ENCODE measurements at regions not wholly inside any gene's neighbourhood (a gene's known extent, or its start where the extent isn't known, plus 50 kb on each side); places are given as distances from the start of the nearest gene placed in this dataset.

GRCh38 chr7:36036590-36036989 lies 116.5 kb upstream of the EEPD1 start:
- Histone ChIP-seq H3K27me3 (no peaks in the 10 kb centered on the region), H3K4me1 (peaks cover 32 to 46% (median 41%) of the 10 kb centered on the region in 4 donors), H3K4me3 (no peak overlapping the region), H3K9me3 (no peaks in the 10 kb centered on the region), H3K27ac (peak overlapping the region; percentile 49 to 93 (median 77)), H3K36me3 (no peaks in the 10 kb centered on the region)
- 54 to 62% methylated on average over 4 of the region's 4 CpGs for WGBS, 2 donors
- ATAC-seq (ENCODE audit: low FRiP score in 2 of 2), result no peak
- no peak for DNase-seq
- TF ChIP-seq POLR2AphosphoS5 (IDR thresholded peaks at IDR 0.05) (peak in 1 of 2 donors; percentile 26), CTCF (IDR thresholded peaks at IDR 0.05) (no peak)

GRCh38 chr7:36037121-36037662 lies 115.9 kb upstream of the EEPD1 start:
- H3K27ac ChIP-seq, result peak overlapping the region; percentile 49 to 93 (median 78)
- DNase-seq (peak in 1 of 2 donors; percentile 41), ATAC-seq (ENCODE audit: low FRiP score in 2 of 2) (peak; percentile 58 to 69)
- no peaks in the 10 kb centered on the region for H3K36me3 ChIP-seq
- H3K9me3 ChIP-seq, result no peaks in the 10 kb centered on the region
- TF ChIP-seq POLR2AphosphoS5 (IDR thresholded peaks at IDR 0.05) (peak in 1 of 2 donors; percentile 70), EP300 (IDR thresholded peaks at IDR 0.05) (peak in 2 of 4 donors; percentile 35 to 55), CTCF (IDR thresholded peaks at IDR 0.05) (no peak), POLR2A (IDR thresholded peaks at IDR 0.05) (no peak)
- no peak overlapping the region for H3K4me3 ChIP-seq
- H3K27me3 ChIP-seq, result no peaks in the 10 kb centered on the region
- 9 to 19% methylated on average over 7 to 11 of the region's 11 CpGs for WGBS, 2 donors
- peaks cover 32 to 46% (median 42%) of the 10 kb centered on the region in 4 donors for H3K4me1 ChIP-seq

DNA sequence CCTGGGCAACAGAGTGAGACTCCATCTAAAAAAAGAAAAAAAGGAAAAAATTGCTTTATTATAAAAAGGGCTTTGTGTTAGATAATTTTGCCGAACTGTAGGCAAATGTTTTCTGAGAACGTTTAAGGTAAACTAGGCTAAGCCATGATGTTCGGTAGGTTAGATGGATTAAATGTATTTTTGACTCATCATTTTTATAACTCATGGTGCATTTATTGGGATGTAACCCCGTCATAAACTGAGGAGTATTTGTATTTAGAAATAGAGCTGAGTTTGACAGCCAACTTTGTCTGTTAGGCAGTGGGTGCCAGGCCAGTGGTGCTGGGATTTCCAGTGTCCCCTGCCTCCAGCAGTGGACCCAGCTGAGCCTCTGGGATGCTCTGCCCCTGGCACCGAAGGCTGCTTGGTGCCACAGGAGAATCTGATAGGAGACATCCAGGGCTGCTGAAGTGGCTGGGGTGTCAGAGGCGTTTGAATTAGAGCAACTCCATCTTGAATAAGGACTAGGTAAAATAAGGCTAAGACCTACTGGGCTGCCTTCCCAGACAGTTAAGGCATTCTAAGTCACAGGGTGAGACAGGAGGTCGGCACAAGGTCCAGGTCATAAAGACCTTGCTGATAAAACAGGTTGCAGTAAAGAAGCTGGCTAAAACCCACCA lies 114.9 kb upstream of the EEPD1 start:
- no peak overlapping the region for H3K4me3 ChIP-seq
- ATAC-seq (ENCODE audit: low FRiP score in 2 of 2) (no peak), DNase-seq (no peak)
- H3K4me1 ChIP-seq, result peaks cover 32 to 46% (median 44%) of the 10 kb centered on the region in 4 donors
- no peak for TF ChIP-seq POLR2AphosphoS5 (IDR thresholded peaks at IDR 0.05)
- TF ChIP-seq POLR2A (IDR thresholded peaks at IDR 0.05), result no peak
- no peak for TF ChIP-seq CTCF (IDR thresholded peaks at IDR 0.05)
- TF ChIP-seq EP300 (IDR thresholded peaks at IDR 0.05), result no peak
- peak overlapping the region; percentile 65 to 93 (median 78) for H3K27ac ChIP-seq
- no peaks in the 10 kb centered on the region for H3K36me3 ChIP-seq
- 83 to 92% methylated on average over 6 to 7 of the region's 7 CpGs for WGBS, 2 donors
- no peaks in the 10 kb centered on the region for H3K27me3 ChIP-seq
- no peaks in the 10 kb centered on the region for H3K9me3 ChIP-seq

GRCh38 chr7:36039243-36039642 lies 113.8 kb upstream of the EEPD1 start:
- peak overlapping the region; percentile 12 to 80 (median 72) for H3K27ac ChIP-seq
- TF ChIP-seq EP300 (IDR thresholded peaks at IDR 0.05) (peak in 2 of 4 donors; percentile 21 to 26), POLR2AphosphoS5 (IDR thresholded peaks at IDR 0.05) (no peak)
- no peak for ATAC-seq (ENCODE audit: low FRiP score in 2 of 2)

DNA sequence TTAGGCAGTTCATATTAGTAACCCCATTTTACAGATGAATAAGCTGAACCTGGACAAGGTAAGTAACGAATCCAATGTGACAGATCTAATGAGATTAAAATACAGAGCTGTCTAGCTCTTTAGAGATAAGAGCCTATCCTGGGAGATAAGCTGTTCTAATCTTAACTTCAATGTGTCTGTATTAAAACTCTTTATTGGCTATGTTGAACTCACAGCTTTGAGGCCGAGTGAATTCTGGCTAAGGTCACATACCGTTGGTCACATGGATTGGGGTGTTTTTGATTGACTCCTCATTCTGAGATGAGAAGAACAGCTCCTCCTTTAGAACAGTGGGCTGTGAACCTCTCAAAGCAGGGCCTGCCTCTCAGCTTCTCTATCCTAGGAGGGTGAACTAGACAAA lies 113.4 kb upstream of the EEPD1 start:
- ATAC-seq (ENCODE audit: low FRiP score in 2 of 2), result no peak
- H3K36me3 ChIP-seq, result no peaks in the 10 kb centered on the region
- TF ChIP-seq POLR2AphosphoS5 (IDR thresholded peaks at IDR 0.05) (no peak), CTCF (IDR thresholded peaks at IDR 0.05) (no peak), POLR2A (IDR thresholded peaks at IDR 0.05) (no peak), EP300 (IDR thresholded peaks at IDR 0.05) (no peak)
- H3K27ac ChIP-seq, result peak overlapping the region; percentile 12 to 80 (median 72)
- WGBS, 2 donors, result 56 to 61% methylated on average over 3 of the region's 3 CpGs
- H3K4me3 ChIP-seq, result no peak overlapping the region
- peaks cover 37 to 57% (median 53%) of the 10 kb centered on the region in 4 donors for H3K4me1 ChIP-seq
- no peaks in the 10 kb centered on the region for H3K9me3 ChIP-seq
- no peak for DNase-seq
- H3K27me3 ChIP-seq, result no peaks in the 10 kb centered on the region

More at GRCh38 chr7:36039243-36039642, 113.8 kb upstream of the EEPD1 start:
- Histone ChIP-seq H3K4me1 (peaks cover 32 to 53% (median 49%) of the 10 kb centered on the region in 4 donors), H3K36me3 (no peaks in the 10 kb centered on the region), H3K4me3 (no peak overlapping the region), H3K27me3 (no peaks in the 10 kb centered on the region), H3K9me3 (no peaks in the 10 kb centered on the region)
- DNase-seq, result no peak
- 65 to 84% methylated on average over 11 of the region's 11 CpGs for WGBS, 2 donors

Measured in upper lobe of left lung (tissue), 6 donors.